Hematopoietic multipotent progenitor cell treated with erythropoietin and hydrocortisone succinate and interleukin-3 and kit ligand, for 8 days (in vitro differentiated cells): ENCODE measurements at regions not wholly inside any gene's neighbourhood (a gene's known extent, or its start where the extent isn't known, plus 50 kb on each side); places are given as distances from the start of the nearest gene placed in this dataset.
"Not testable (repeated sequence)": the region's sequence is repeated elsewhere in the genome, so short reads cannot be mapped to it uniquely, and the experiment has no call there.

Source experiments
- DNase-seq: peaks from one replicate; pipeline ENCODE4 v3.0.0-alpha.2; 2015

DNA sequence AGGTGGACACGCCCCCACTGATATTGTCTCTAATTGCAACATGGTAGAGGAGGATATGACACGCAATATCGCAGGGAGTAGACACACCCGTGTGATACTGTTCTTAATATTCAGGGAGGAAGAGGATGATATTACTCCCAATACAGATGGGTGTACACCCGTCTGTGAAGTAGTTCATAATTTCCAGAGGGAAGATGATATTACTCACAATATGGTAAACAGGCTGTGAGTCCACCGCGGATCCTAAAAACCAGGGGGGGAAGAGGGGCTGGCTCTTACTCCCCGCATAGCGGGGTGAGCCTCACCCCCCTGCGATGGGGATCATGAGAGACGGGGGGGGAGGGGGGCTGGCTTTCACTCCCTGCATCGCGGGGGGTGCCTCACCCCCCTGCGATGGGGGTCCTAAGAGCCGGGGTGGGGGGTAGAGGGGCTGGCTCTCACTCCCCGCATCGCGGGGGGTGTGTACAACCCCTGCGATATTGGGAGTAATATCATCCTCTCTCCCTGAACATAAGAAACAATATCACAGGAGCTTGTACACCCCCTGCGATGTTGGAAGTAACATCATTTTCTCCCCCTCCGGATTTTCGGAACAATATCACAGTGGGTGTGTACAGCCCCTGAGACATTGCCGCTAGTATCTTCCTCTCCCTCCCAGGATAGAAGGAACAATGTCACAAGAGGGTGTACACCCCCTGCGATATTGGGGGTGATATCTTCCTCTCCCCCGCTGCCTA, 52.2 kb upstream of the FRG2C start:
- DNase-seq: not testable (repeated sequence)
